Panc1 (cell line): ENCODE measurements at regions not wholly inside any gene's neighbourhood (a gene's known extent, or its start where the extent isn't known, plus 50 kb on each side); places are given as distances from the start of the nearest gene placed in this dataset.

ENCODE experiments used
- CTCF ChIP-seq: fragments of 450-650 bp; IDR thresholded peaks from 2 replicates; pipeline ENCODE4 v1.5.1; 2017; ENCODE audit warnings: mild to moderate bottlenecking
- POLR2AphosphoS5 ChIP-seq: IDR thresholded peaks from 2 replicates; pipeline ENCODE4 v1.6.1; 2012; ENCODE audit warnings: mild to moderate bottlenecking, low read depth, low read length, moderate library complexity

- TF ChIP-seq CTCF = no peak
- TF ChIP-seq POLR2AphosphoS5 = no peak
Measured at GRCh38 chr17:77037943-77038342, 102.8 kb upstream of the SEC14L1 start.
